Muscle layer of duodenum (tissue), 2 donors: ENCODE measurements at regions not wholly inside any gene's neighbourhood (a gene's known extent, or its start where the extent isn't known, plus 50 kb on each side); places are given as distances from the start of the nearest gene placed in this dataset.
"Not testable (repeated sequence)": the region's sequence is repeated elsewhere in the genome, so short reads cannot be mapped to it uniquely, and the experiment has no call there.

Experiments
- H3K27ac ChIP-seq: one replicate; pipeline ENCODE4 v1.7.0; 2013; ENCODE audit warnings: mild to moderate bottlenecking, low read length
- H3K27me3 ChIP-seq: one replicate; pipeline ENCODE4 v1.7.0; 2013; ENCODE audit warnings: low read depth, mild to moderate bottlenecking, control low read depth, low read length
- H3K36me3 ChIP-seq, 2 donors: one replicate each; pipeline ENCODE4 v1.7.0; 2013; ENCODE audit warnings: low read length in 2 of 2, control low read depth in 1 of 2, mild to moderate bottlenecking in 1 of 2; ENCODE audit not compliant: insufficient read depth in 2 of 2, control insufficient read depth in 1 of 2
- H3K4me1 ChIP-seq, 2 donors: one replicate each; pipeline ENCODE4 v1.7.0; 2013; ENCODE audit warnings: low read length in 2 of 2, mild to moderate bottlenecking in 2 of 2, control low read depth in 1 of 2, moderate library complexity in 1 of 2; ENCODE audit not compliant: insufficient read depth in 2 of 2, control insufficient read depth in 1 of 2
- H3K4me3 ChIP-seq, 2 donors: one replicate each; pipeline ENCODE4 v1.7.0; 2013; ENCODE audit warnings: low read length in 2 of 2, low read depth in 1 of 2, mild to moderate bottlenecking in 1 of 2
- H3K9me3 ChIP-seq, 2 donors: one replicate each; pipeline ENCODE4 v1.7.0; 2013; ENCODE audit warnings: low read length in 2 of 2, control low read depth in 1 of 2, mild to moderate bottlenecking in 1 of 2; ENCODE audit not compliant: control insufficient read depth in 1 of 2
- donor health status: healthy.

GRCh38 chr19:31066385-31066784 is 282.9 kb downstream of the TSHZ3 start:
- Histone ChIP-seq H3K4me3 (no peak overlapping the region), H3K27me3 (no peaks in the 10 kb centered on the region), H3K9me3 (no peaks in the 10 kb centered on the region), H3K27ac (no peak overlapping the region), H3K4me1 (no peaks in the 10 kb centered on the region), H3K36me3 (no peaks in the 10 kb centered on the region)

DNA sequence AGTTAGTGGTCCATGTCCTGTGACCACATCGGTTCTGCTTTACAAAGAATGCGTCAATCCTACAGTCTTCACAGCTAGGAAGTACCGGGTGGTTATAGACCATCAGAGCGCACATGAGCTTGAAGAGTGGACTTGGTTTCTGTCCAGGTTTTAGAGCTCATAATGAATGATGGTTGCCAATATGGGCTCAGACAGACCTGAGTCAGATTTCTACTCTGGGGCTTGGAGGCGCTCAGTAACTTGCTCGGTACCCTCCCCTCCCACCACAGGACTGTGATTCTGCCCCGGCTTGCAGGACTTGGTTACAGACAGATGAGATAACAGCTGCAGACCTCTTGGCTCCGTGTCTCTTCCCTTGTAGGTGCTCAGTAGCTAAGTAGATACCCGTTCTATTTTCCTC is 284.7 kb downstream of the TSHZ3 start:
- Histone ChIP-seq H3K9me3 (no peaks in the 10 kb centered on the region), H3K27me3 (no peaks in the 10 kb centered on the region), H3K36me3 (no peaks in the 10 kb centered on the region), H3K4me3 (no peak overlapping the region), H3K27ac (no peak overlapping the region), H3K4me1 (no peaks in the 10 kb centered on the region)

- H3K36me3 ChIP-seq: no peaks in the 10 kb centered on the region
- no peaks in the 10 kb centered on the region for H3K9me3 ChIP-seq
- H3K27me3 ChIP-seq: no peaks in the 10 kb centered on the region
- H3K4me1 ChIP-seq: no peaks in the 10 kb centered on the region
- no peak overlapping the region for H3K4me3 ChIP-seq
- no peak overlapping the region for H3K27ac ChIP-seq
These were observed 290.4 kb downstream of the TSHZ3 start for GRCh38 chr19:31058676-31059340.

DNA sequence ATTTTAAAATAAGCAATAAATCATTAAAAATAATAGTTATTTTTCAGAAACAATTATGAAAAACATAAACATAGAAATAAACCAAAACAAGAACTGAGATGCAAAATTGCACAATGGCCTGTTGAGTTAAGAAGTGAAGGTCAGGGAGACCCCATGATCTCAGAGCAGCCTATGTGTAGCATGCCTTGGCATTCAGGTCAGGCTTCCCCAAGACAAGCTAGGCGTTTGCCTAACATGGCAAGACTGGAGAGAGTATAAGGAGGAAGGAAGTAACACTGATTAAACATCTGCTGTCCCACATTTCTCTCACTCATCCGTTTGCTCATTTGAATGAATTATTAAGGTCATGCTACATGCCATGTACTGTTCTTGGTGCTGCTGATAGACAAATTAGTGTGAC is 291.8 kb downstream of the TSHZ3 start:
- Histone ChIP-seq H3K9me3 (no peaks in the 10 kb centered on the region), H3K4me3 (no peak overlapping the region), H3K27ac (no peak overlapping the region), H3K36me3 (no peaks in the 10 kb centered on the region), H3K4me1 (no peaks in the 10 kb centered on the region), H3K27me3 (no peaks in the 10 kb centered on the region)

- Histone ChIP-seq H3K36me3 (no peaks in the 10 kb centered on the region), H3K27me3 (no peaks in the 10 kb centered on the region), H3K27ac (no peak overlapping the region), H3K9me3 (no peaks in the 10 kb centered on the region), H3K4me3 (no peak overlapping the region), H3K4me1 (no peaks in the 10 kb centered on the region)
These were observed 293.8 kb downstream of the TSHZ3 start for GRCh38 chr19:31055454-31055853.

DNA sequence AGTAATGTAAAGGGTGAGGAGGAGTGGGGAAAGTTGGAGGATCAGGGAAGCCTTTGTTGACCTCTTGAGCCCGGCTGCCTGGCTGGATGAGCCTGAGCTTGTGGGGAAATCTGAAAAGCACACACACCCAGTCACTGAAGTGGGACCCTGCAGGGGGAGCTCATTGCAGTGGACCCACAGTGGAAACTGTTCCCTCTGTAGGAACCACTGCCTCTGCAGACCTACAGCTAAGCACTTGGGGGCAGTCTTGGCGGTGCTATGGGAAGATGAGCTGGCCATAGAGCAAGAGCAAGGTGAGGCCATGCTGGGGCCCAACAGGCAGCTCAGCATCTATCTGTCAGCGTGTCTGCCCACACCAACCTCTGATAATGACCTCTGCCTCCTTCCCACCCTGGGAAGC is 294.8 kb downstream of the TSHZ3 start:
- Histone ChIP-seq H3K9me3 (no peaks in the 10 kb centered on the region), H3K36me3 (no peaks in the 10 kb centered on the region), H3K4me1 (no peaks in the 10 kb centered on the region), H3K4me3 (no peak overlapping the region), H3K27me3 (no peaks in the 10 kb centered on the region), H3K27ac (no peak overlapping the region)

GRCh38 chr19:31049431-31049830 is 299.8 kb downstream of the TSHZ3 start:
- Histone ChIP-seq H3K27ac (no peak overlapping the region), H3K9me3 (no peaks in the 10 kb centered on the region), H3K27me3 (no peaks in the 10 kb centered on the region), H3K36me3 (no peaks in the 10 kb centered on the region), H3K4me3 (no peak overlapping the region), H3K4me1 (no peaks in the 10 kb centered on the region)

- H3K27ac ChIP-seq: no peak overlapping the region
- no peaks in the 10 kb centered on the region for H3K36me3 ChIP-seq
- H3K27me3 ChIP-seq: no peaks in the 10 kb centered on the region
- no peak overlapping the region for H3K4me3 ChIP-seq
- no peaks in the 10 kb centered on the region for H3K9me3 ChIP-seq
- no peaks in the 10 kb centered on the region for H3K4me1 ChIP-seq
These were observed 303.2 kb downstream of the TSHZ3 start for GRCh38 chr19:31046024-31046423.

- Histone ChIP-seq H3K27me3 (no peaks in the 10 kb centered on the region), H3K9me3 (no peaks in the 10 kb centered on the region), H3K27ac (no peak overlapping the region), H3K4me1 (peaks cover 0 to 11% of the 10 kb centered on the region in 2 donors), H3K4me3 (no peak overlapping the region), H3K36me3 (no peaks in the 10 kb centered on the region)
These were observed 307.8 kb downstream of the TSHZ3 start for GRCh38 chr19:31041461-31041860.

DNA sequence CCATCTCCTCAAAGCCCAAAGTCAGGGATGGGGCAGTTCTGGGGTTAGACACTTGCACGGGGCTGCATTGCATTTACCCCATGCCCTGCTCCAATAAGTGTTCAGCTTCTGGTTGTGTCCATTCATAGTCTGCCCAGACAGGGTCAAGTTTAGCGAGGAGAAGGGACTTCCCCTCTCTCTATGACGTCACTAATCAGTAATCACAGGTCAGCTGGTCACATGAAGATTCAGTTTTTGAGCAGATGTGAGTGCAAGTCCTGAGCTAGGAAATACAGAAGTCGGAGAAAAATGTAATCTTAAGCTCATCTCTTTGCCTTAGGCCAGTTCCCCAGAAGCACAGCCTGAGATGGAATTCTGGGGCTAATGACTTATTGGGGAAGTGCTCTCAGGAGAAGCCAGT is 310.1 kb downstream of the TSHZ3 start:
- Histone ChIP-seq H3K4me1 (peaks cover 0 to 11% of the 10 kb centered on the region in 2 donors), H3K27ac (no peak overlapping the region), H3K4me3 (no peak overlapping the region), H3K27me3 (no peaks in the 10 kb centered on the region), H3K36me3 (no peaks in the 10 kb centered on the region), H3K9me3 (no peaks in the 10 kb centered on the region)

GRCh38 chr19:31037286-31037980 is 311.8 kb downstream of the TSHZ3 start:
- Histone ChIP-seq H3K9me3 (no peaks in the 10 kb centered on the region), H3K4me1 (peaks cover 0 to 11% of the 10 kb centered on the region in 2 donors), H3K27ac (no peak overlapping the region), H3K36me3 (no peaks in the 10 kb centered on the region), H3K4me3 (no peak overlapping the region), H3K27me3 (no peaks in the 10 kb centered on the region)

- not testable (repeated sequence) for H3K4me1 ChIP-seq, H3K36me3 ChIP-seq, H3K27ac ChIP-seq, H3K27me3 ChIP-seq, H3K9me3 ChIP-seq, H3K4me3 ChIP-seq
These were observed 317.8 kb downstream of the TSHZ3 start for GRCh38 chr19:31031455-31031854.
